ENCODE measurements at regions not wholly inside any gene's neighbourhood (a gene's known extent, or its start where the extent isn't known, plus 50 kb on each side); places are given as distances from the start of the nearest gene placed in this dataset.
"Not testable (repeated sequence)": the region's sequence is repeated elsewhere in the genome, so short reads cannot be mapped to it uniquely, and the experiment has no call there.

GRCh38 chr11:10970926-10971325 lies 113.1 kb upstream of the ZBED5 start:
- no TSS peak for BruUV-seq (replicated peaks)
- TF ChIP-seq CTCF (conservative IDR thresholded peaks at IDR 0.05; ENCODE audit: low read depth, low read length) (no peak), EZH2 (IDR thresholded peaks at IDR 0.05; ENCODE audit: borderline replicate concordance, low read depth, low read length, poor library complexity, severe bottlenecking) (no peak)
- Histone ChIP-seq H3K9me3 (ENCODE audit: low read depth, low read length, poor library complexity, severe bottlenecking) (no peaks in the 10 kb centered on the region), H3K27ac (ENCODE audit: low read depth, low read length, poor library complexity, severe bottlenecking) (no peak overlapping the region), H3K27me3 (replicated peaks; ENCODE audit: insufficient read depth, low read depth, low read length, poor library complexity) (no peaks in the 10 kb centered on the region), H3K4me3 (ENCODE audit: low read depth, low read length, poor library complexity, severe bottlenecking) (no peak overlapping the region), H3K4me1 (ENCODE audit: insufficient read depth, low read length, poor library complexity, severe bottlenecking) (no peaks in the 10 kb centered on the region), H3K36me3 (ENCODE audit: insufficient read depth, low read length, poor library complexity, severe bottlenecking) (no peaks in the 10 kb centered on the region)
- intact Hi-C loops (cut with micrococcal nuclease; ENCODE audit: unreplicated experiment), result no loop called here
- ChIA-PET CTCF (no interaction called here), POLR2A (ENCODE audit: low non-redundant PET) (no interaction called here)
- DNase-seq (ENCODE audit: low spot score), result no peak

- Histone ChIP-seq H3K36me3 (ENCODE audit: insufficient read depth, low read length, poor library complexity, severe bottlenecking) (no peaks in the 10 kb centered on the region), H3K9me3 (ENCODE audit: low read depth, low read length, poor library complexity, severe bottlenecking) (no peaks in the 10 kb centered on the region), H3K27me3 (replicated peaks; ENCODE audit: insufficient read depth, low read depth, low read length, poor library complexity) (no peaks in the 10 kb centered on the region), H3K27ac (ENCODE audit: low read depth, low read length, poor library complexity, severe bottlenecking) (no peak overlapping the region), H3K4me3 (ENCODE audit: low read depth, low read length, poor library complexity, severe bottlenecking) (no peak overlapping the region), H3K4me1 (ENCODE audit: insufficient read depth, low read length, poor library complexity, severe bottlenecking) (no peaks in the 10 kb centered on the region)
- CTCF ChIA-PET, result no interaction called here
- no TSS peak for BruUV-seq (replicated peaks)
- intact Hi-C loops (cut with micrococcal nuclease; ENCODE audit: unreplicated experiment), result no loop called here
- POLR2A ChIA-PET (ENCODE audit: low non-redundant PET), result no interaction called here
- no peak for DNase-seq (ENCODE audit: low spot score)
- no peak for TF ChIP-seq CTCF (conservative IDR thresholded peaks at IDR 0.05; ENCODE audit: low read depth, low read length)
- TF ChIP-seq EZH2 (IDR thresholded peaks at IDR 0.05; ENCODE audit: borderline replicate concordance, low read depth, low read length, poor library complexity, severe bottlenecking), result no peak
Measured at GRCh38 chr11:10969387-10969786, 111.5 kb upstream of the ZBED5 start.

- H3K27ac ChIP-seq (ENCODE audit: low read depth, low read length, poor library complexity, severe bottlenecking); POLR2A ChIA-PET (ENCODE audit: low non-redundant PET); DNase-seq (ENCODE audit: low spot score); CTCF ChIA-PET; H3K36me3 ChIP-seq (ENCODE audit: insufficient read depth, low read length, poor library complexity, severe bottlenecking); H3K4me1 ChIP-seq (ENCODE audit: insufficient read depth, low read length, poor library complexity, severe bottlenecking); BruUV-seq (replicated peaks); H3K9me3 ChIP-seq (ENCODE audit: low read depth, low read length, poor library complexity, severe bottlenecking); H3K4me3 ChIP-seq (ENCODE audit: low read depth, low read length, poor library complexity, severe bottlenecking); H3K27me3 ChIP-seq (replicated peaks; ENCODE audit: insufficient read depth, low read depth, low read length, poor library complexity); intact Hi-C loops (cut with micrococcal nuclease; ENCODE audit: unreplicated experiment): not testable (repeated sequence)
Measured at GRCh38 chr11:10956884-10957283, 99.0 kb upstream of the ZBED5 start.

DNA sequence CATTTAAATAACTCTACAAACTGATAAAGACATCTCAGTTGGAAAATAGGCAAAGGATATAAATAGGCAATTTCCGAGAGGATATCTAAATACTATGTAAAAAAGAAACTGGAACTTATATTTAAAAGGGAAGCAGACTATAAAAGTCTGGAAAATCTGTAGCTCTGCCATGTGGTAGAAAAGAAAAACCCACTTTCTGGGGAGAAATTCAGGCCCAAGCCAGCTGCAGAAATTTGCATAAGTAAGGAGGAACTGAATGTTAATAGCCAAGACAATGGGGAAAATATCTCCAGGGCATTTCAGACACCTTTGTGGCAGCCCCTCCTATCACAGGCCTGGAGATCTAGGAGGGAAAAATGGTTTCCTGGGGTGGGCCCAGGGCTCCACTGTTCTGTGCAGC lies 97.8 kb upstream of the ZBED5 start:
- TF ChIP-seq CTCF (conservative IDR thresholded peaks at IDR 0.05; ENCODE audit: low read depth, low read length), result no peak
- TF ChIP-seq EZH2 (IDR thresholded peaks at IDR 0.05; ENCODE audit: borderline replicate concordance, low read depth, low read length, poor library complexity, severe bottlenecking), result no peak
- ChIA-PET CTCF (no interaction called here), POLR2A (ENCODE audit: low non-redundant PET) (no interaction called here)
- no peaks in the 10 kb centered on the region for H3K27me3 ChIP-seq (replicated peaks; ENCODE audit: insufficient read depth, low read depth, low read length, poor library complexity)
- no TSS peak for BruUV-seq (replicated peaks)
- no peaks in the 10 kb centered on the region for H3K36me3 ChIP-seq (ENCODE audit: insufficient read depth, low read length, poor library complexity, severe bottlenecking)
- no peaks in the 10 kb centered on the region for H3K9me3 ChIP-seq (ENCODE audit: low read depth, low read length, poor library complexity, severe bottlenecking)
- H3K4me1 ChIP-seq (ENCODE audit: insufficient read depth, low read length, poor library complexity, severe bottlenecking), result no peaks in the 10 kb centered on the region
- H3K4me3 ChIP-seq (ENCODE audit: low read depth, low read length, poor library complexity, severe bottlenecking), result no peak overlapping the region
- intact Hi-C loops (cut with micrococcal nuclease; ENCODE audit: unreplicated experiment), result no loop called here
- H3K27ac ChIP-seq (ENCODE audit: low read depth, low read length, poor library complexity, severe bottlenecking), result no peak overlapping the region
- DNase-seq (ENCODE audit: low spot score), result no peak

Data from A673 (cell line).